LNCaP clone FGC (cell line): ENCODE measurements at regions not wholly inside any gene's neighbourhood (a gene's known extent, or its start where the extent isn't known, plus 50 kb on each side); places are given as distances from the start of the nearest gene placed in this dataset.

Source experiments
- DNase-seq: peaks from one replicate; pipeline ENCODE4 v3.0.0-alpha.2; 2011; ENCODE audit warnings: low read depth
- H3K4me3 ChIP-seq: 2 replicates; pipeline ENCODE4 v1.5.1; 2011; ENCODE audit warnings: mild to moderate bottlenecking, low read depth, low read length, control low read depth
- CTCF ChIP-seq: IDR thresholded peaks from 2 replicates; pipeline ENCODE4 v1.5.1; 2012; ENCODE audit warnings: mild to moderate bottlenecking; ENCODE audit not compliant: control insufficient read depth, insufficient read depth; ENCODE audit errors: extremely low read depth

DNA sequence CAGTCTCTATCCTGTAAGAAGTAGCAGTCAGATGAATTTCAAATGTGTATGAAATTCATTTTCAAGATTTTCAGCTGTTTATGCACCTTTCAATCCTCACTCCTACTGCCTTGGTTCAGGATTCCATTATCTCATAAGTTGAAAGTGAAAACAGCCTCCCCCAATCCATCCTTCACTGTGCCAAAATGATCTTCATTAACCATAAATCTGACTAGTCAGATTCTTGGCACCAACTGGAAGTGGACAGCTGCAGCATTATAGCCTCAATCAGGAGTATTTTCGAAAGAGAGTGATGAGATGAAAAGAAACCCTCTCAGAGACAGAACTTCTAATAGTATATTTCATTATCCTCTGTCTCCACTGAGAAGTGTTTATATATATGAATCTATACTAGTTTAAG, 365.3 kb upstream of the PDGFD start:
- no peak for DNase-seq
- H3K4me3 ChIP-seq: no peak overlapping the region
- TF ChIP-seq CTCF: no peak

DNA sequence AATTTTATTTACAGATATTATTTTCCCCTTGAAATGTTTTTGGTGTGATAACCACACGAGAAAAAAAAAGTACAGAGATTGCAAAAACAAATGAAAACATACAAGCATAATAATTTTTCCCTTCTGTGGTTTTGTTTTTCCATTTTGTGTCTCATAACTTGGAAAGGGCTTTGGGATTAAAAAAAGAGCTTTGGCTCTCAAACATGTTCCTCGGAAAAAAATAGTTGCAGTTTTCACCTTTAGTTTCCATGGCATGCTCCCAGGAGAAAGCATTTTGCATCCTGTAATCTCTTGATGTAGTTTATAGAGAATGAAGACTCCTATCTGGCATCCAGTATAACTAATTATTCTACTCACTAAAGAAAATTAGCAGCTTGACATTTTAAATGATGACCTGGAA, 362.1 kb upstream of the PDGFD start:
- DNase-seq: no peak
- H3K4me3 ChIP-seq: no peak overlapping the region
- TF ChIP-seq CTCF: no peak

DNA sequence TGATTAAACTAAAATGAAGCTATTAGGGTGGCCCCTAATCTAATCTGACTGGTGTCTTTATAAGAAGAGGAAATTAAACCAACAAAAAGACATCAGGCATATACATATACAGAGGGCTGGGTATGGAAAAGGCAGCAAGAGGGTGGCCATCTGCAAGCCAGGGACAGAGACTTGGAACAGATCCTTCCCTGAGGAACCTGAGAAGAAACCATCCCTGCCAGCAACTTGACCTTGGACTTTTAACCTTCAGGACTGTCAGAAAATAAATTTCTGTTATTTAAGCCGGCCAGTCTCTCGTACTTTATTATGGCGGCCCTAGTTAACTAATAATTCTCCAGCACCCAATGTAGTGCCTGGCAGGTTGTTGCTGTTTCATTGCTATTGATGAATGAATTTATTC, 361.5 kb upstream of the PDGFD start:
- no peak overlapping the region for H3K4me3 ChIP-seq
- no peak for DNase-seq
- TF ChIP-seq CTCF: no peak

- no peak for DNase-seq
- H3K4me3 ChIP-seq: no peak overlapping the region
- TF ChIP-seq CTCF: no peak
Measured at GRCh38 chr11:104524254-104524653, 360.3 kb upstream of the PDGFD start.

- TF ChIP-seq CTCF: no peak
- DNase-seq: no peak
- no peak overlapping the region for H3K4me3 ChIP-seq
Measured at GRCh38 chr11:104523611-104524010, 359.7 kb upstream of the PDGFD start.

GRCh38 chr11:104522650-104523049, 358.7 kb upstream of the PDGFD start:
- H3K4me3 ChIP-seq: no peak overlapping the region
- TF ChIP-seq CTCF: no peak
- no peak for DNase-seq

- H3K4me3 ChIP-seq: no peak overlapping the region
- no peak for DNase-seq
- TF ChIP-seq CTCF: no peak
Measured at GRCh38 chr11:104522123-104522522, 358.2 kb upstream of the PDGFD start.
